ENCODE measurements at regions not wholly inside any gene's neighbourhood (a gene's known extent, or its start where the extent isn't known, plus 50 kb on each side); places are given as distances from the start of the nearest gene placed in this dataset.
"Not testable (repeated sequence)": the region's sequence is repeated elsewhere in the genome, so short reads cannot be mapped to it uniquely, and the experiment has no call there.

- DNase-seq = no peak
These were observed 910.3 kb downstream of the STIM2 start for GRCh38 chr4:27770895-27771294.

GRCh38 chr4:27775156-27775555, 914.5 kb downstream of the STIM2 start:
- no peak for DNase-seq

- no peak for DNase-seq
These were observed 919.2 kb downstream of the STIM2 start for GRCh38 chr4:27779827-27780226.

GRCh38 chr4:27787195-27787594, 926.6 kb downstream of the STIM2 start:
- no peak for DNase-seq

- DNase-seq = no peak
These were observed 929.1 kb downstream of the STIM2 start for GRCh38 chr4:27789773-27790172.

- DNase-seq = no peak
These were observed 930.3 kb downstream of the STIM2 start for GRCh38 chr4:27790911-27791310.

GRCh38 chr4:27791640-27792039, 931.0 kb downstream of the STIM2 start:
- no peak for DNase-seq

GRCh38 chr4:27807207-27807606, 946.6 kb downstream of the STIM2 start:
- no peak for DNase-seq

GRCh38 chr4:27811948-27812347, 951.3 kb downstream of the STIM2 start:
- no peak for DNase-seq

- not testable (repeated sequence) for DNase-seq
These were observed 952.6 kb downstream of the STIM2 start for GRCh38 chr4:27813226-27813625.

GRCh38 chr4:27813699-27814425, 953.2 kb downstream of the STIM2 start:
- not testable (repeated sequence) for DNase-seq

GRCh38 chr4:27819246-27819645, 958.6 kb downstream of the STIM2 start:
- no peak for DNase-seq

GRCh38 chr4:27828843-27829242, 968.2 kb downstream of the STIM2 start:
- no peak for DNase-seq

GRCh38 chr4:27830251-27830650, 969.6 kb downstream of the STIM2 start:
- no peak for DNase-seq

- DNase-seq = no peak
These were observed 975.2 kb downstream of the STIM2 start for GRCh38 chr4:27835851-27836250.

GRCh38 chr4:27836523-27836922, 975.9 kb downstream of the STIM2 start:
- no peak for DNase-seq

- no peak for DNase-seq
These were observed 983.1 kb downstream of the STIM2 start for GRCh38 chr4:27843776-27844175.

GRCh38 chr4:27844376-27844775, 983.7 kb downstream of the STIM2 start:
- DNase-seq = no peak

- no peak for DNase-seq
These were observed 986.3 kb downstream of the STIM2 start for GRCh38 chr4:27846951-27847350.

- no peak for DNase-seq
These were observed 1000.7 kb downstream of the STIM2 start for GRCh38 chr4:27861381-27861787.

GRCh38 chr4:27861802-27862201, 1001.2 kb downstream of the STIM2 start:
- DNase-seq = no peak

- DNase-seq = no peak
These were observed 1013.0 kb downstream of the STIM2 start for GRCh38 chr4:27873596-27873995.

GRCh38 chr4:27881705-27882104, 1021.1 kb downstream of the STIM2 start:
- no peak for DNase-seq

GRCh38 chr4:27886120-27886519, 1025.5 kb downstream of the STIM2 start:
- no peak for DNase-seq

GRCh38 chr4:27887646-27888045, 1027.0 kb downstream of the STIM2 start:
- no peak for DNase-seq

Data from NCI-H2227 treated with DMSO at 0.1 percent for 48 hours (cell line).